ENCODE measurements at regions not wholly inside any gene's neighbourhood (a gene's known extent, or its start where the extent isn't known, plus 50 kb on each side); places are given as distances from the start of the nearest gene placed in this dataset.

DNA sequence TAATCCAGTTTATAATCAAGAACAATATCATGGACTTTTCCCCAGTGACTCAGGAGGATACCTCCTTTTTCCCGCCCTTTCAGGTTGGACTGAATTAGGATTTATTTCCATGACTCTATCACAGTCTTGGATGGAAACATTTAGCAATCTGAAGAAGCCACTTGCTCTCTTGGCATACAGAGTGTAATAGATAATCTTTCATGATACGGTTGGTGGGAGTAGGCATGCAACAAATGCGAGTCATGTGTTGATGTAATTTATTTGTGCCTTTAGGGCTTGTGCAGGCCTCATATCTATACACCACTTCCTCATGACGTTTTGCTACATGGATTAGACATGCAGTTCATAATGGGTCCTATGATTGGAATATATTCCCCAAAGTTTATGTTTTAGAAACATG, 54.2 kb upstream of the MCTP2 start:
- in situ Hi-C loops (cut with MboI; ENCODE audit: low sequenced_read_pairs): no loop called here

DNA sequence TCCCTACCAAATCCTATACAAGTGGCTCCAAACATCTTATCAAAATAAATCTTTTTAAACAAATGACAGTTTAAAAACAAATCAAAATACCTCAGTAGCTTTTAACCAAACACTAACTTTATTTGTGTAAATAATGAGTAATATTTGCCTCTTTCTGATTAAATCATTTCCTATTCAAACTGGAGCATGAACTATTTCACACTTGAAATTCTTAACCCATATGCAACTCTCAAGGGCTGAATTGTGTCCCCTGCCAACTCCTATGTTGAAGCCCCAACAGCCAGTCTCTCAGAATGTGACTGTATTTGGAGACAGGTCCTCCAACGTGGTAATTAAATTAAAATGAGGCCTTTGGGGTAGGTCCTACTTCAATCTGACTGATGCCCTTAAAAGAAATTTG, 55.9 kb upstream of the MCTP2 start:
- in situ Hi-C loops (cut with MboI; ENCODE audit: low sequenced_read_pairs): no loop called here

DNA sequence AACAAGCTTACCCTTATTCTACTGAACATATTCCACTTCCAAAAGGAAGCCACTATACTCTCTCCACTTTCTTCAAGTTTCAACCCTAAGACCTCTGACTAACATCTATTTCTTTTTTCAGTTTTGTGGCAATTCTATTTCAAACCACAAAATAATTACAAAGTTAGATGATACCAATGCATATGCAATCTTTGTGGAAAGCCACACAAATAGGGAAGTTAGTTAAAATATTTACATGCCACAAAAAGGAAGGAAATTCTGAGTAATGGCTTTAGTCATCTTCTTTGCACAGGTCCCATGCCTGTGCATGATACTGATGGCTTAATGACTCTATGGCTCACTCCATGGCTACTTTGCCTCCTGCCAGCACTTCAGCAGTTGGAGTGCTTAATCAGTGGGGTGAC, 57.0 kb upstream of the MCTP2 start:
- in situ Hi-C loops (cut with MboI; ENCODE audit: low sequenced_read_pairs): loop anchor here (25.0 kb wide), 1 partner anchor 413 kb away; no protein-coding TSS in a partner anchor

DNA sequence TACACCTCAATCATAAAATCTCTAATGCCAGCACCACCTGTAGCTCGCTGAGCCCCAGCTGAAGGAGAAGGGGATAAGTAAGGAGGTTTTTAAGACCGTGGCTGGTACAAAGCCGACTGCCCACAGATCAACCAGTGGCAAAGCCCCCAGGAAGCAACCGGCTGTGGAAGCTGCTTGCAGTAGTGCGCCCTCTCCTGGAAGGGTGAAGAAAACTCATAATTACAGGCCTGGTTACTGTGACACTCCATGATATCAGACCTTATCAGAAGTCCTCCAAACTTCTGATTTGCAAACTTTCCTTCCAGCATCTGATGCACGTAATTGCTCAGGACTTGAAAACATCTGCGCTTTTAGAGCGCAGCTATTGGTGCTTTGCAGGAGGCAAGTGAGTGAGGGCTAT, 63.1 kb upstream of the MCTP2 start:
- in situ Hi-C loops (cut with MboI; ENCODE audit: low sequenced_read_pairs): loop anchor here (10.0 to 25.0 kb wide), 2 partner anchors 157 to 419 kb away; no protein-coding TSS in a partner anchor

DNA sequence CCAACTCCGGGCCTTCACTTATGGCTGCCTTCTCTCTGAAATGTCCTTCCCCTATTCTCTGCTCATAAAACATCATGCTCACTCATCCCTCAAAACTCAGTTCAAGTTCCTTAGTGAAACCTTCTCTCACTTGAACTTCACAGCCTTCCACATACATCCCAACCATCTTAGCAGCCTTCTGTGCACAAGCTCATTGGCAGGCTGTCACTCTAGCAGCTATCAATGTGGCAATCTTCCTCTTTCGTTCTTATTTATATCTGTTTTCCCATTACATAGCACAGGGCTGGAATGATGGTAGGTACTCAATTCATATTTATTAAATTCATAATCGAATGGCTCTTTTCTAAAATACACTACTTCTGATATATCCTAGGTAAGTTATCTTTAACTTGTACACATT, 66.4 kb upstream of the MCTP2 start:
- in situ Hi-C loops (cut with MboI; ENCODE audit: low sequenced_read_pairs): loop anchor here (10.0 to 25.0 kb wide), 2 partner anchors 160 to 422 kb away; no protein-coding TSS in a partner anchor

DNA sequence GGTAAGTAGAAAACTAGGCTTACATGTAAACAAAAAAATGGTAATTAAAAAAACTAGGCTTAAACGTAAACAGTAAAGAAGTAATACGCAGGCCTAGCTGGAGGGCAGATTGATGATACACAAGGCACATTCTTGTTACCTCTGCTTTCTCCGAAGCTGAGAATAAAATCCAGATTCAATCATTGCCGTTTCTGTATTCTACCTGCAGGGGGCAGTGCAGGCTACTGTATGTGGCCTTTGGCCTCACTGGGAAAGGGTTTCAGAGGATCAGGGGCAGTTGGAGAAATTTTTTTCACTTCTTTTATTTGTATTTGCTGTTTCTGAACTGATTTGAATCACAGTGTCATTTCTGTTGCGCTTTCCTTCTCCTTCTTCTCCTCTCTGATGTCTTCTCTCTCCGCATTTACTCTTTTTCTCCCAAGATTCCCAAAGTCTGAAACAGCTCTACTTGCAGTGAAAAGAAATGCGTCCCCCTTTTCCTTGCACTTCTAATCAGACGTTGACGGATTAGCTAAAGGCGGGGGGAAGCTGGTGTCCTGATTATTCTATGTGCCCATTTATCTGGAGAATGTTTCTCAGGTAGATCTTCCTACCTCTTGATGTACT, 67.1 kb upstream of the MCTP2 start:
- in situ Hi-C loops (cut with MboI; ENCODE audit: low sequenced_read_pairs): loop anchor here (10.0 to 25.0 kb wide), 2 partner anchors 160 to 423 kb away; no protein-coding TSS in a partner anchor

DNA sequence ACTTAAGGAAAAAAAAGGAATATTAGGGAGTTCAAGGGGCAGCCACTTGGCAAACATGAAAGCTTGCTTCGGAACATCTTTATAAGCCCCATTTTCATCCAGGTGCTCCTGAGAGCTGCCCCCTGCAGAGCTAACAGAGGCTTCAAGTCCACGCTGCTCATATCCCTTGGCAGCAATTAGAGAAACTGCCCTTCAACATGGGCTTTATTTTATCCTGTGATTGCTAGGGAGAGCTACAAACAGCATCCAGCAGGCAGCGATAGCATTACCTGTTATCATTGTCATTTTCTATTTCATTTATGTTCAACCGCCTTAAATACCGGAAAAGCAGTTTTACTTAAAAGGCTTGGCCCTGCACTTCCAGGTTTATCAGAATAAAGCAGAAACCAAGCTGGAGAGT, 68.4 kb upstream of the MCTP2 start:
- in situ Hi-C loops (cut with MboI; ENCODE audit: low sequenced_read_pairs): loop anchor here (10.0 to 25.0 kb wide), 2 partner anchors 162 to 424 kb away; no protein-coding TSS in a partner anchor

DNA sequence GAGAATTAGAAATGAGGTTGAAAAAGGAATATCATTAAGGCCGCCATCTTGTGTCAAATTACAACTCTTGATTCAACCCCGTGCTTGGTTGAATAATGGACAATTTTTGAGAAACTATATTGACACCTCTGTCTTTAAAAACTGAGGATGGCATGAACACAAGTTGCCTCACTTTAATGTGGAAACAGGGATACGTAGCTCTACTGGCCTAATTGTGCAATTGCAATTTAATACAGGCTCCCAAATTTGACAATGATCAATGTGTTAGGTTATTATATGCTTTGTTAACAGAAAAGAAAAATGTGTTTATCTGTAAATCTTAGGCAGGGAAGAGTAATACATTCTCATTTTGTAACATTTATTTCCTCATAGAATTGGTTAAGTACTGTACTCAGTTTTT, 77.1 kb upstream of the MCTP2 start:
- in situ Hi-C loops (cut with MboI; ENCODE audit: low sequenced_read_pairs): loop anchor here (25.0 kb wide), 1 partner anchor 433 kb away; no protein-coding TSS in a partner anchor

DNA sequence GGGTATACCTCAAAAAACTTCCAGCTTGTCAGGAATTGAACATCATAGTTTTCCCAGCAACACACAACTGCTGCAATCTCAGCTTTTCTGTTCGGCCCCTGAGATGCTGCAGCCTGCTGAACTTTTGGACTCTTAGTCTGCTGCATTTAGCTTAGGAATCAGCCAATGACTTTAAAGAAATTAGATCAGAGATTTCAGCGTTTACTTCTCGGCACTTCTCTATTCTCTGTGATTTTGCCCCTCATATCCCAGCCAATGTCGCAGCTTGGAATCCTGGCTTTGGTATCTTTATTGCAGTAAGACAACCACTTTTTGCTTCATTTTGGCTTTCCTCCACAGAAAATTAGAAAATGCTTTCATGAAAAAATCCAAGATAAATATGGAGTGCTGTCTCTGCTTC, 86.3 kb upstream of the MCTP2 start:
- in situ Hi-C loops (cut with MboI; ENCODE audit: low sequenced_read_pairs): no loop called here

DNA sequence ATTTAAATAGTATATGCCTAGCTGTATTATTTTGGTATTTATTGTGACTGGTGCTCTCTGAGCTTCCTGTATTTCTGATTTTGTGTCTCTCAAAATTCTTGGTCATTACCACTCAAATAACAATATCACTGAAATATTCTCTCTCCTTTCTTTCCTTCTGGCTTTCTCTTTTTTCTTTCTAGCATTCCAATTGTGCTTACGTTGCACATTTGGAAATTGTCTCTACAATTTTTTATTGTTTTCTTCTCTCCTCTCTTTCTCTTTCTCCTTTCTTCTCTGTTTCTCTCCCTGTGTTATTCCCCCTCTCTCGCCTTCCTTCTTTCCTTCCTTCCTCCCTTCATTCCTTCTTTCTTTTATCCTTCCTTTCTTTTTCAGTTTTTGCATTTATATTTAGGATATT, 89.6 kb upstream of the MCTP2 start:
- in situ Hi-C loops (cut with MboI; ENCODE audit: low sequenced_read_pairs): no loop called here

DNA sequence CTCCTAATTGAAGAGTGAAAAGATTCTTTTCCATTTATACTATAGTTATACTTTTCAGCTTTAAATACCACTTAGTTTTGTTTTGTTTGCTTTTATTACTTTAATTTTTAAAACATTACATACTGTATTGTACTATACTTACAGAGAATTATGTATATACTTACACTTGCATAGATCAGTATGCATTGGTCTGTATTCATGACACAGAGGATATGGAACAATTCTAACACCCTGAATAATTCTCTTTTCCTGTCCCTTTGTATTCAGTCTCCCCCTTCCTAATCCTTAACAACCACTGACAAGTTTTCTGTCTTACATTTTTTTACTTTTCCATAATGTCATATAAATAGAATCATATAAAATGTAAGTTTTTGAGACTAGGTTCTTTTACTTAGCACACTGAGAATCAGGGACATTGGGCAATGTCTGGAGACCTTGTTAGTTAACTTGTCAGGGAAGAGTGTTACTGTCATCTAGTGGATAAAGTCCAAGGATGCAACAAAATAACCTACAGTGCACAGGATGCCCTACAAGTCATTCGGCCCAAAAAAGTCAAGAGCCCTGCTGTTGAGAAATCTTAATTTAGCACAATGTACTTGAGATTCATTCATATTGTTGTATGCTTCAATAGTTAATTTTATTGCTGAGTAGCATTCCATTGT, 95.7 kb upstream of the MCTP2 start:
- in situ Hi-C loops (cut with MboI; ENCODE audit: low sequenced_read_pairs): no loop called here

DNA sequence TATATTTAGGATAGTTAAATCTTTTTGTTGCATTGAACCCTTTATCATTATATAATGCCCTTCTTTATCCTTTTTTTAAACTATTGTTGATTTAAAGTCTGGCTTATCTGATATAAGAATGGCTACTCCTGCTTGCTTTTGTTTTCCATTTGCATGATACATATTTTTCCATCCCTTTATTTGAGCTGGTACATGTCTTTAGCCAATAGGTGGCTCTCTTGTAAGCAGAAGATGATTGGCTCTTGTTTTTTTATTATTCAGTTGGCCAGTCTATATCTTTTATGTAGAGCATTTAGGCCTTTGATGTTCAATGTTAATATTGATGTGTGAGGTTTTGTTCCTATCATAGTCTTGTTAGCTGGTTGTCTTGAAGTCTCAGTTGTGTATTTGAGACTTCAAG, 99.5 kb upstream of the MCTP2 start:
- in situ Hi-C loops (cut with MboI; ENCODE audit: low sequenced_read_pairs): no loop called here

DNA sequence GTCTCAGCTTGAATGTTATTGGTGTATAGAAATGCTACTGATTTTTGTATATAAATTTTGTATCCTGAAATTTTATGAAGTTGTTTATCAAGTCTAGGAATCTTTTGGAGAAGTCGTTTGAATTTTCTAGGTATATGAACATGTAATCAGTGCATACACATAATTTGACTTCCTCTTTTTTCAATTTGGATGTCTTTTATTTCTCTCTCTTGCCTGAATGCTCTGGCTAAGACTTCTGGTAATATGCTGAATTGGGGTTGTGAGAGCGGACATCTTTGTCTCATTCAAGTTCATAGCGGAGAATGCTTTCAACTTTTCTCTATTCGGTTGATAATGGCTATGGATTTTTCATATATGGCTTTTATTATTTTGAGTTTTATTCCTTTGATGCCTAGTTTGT, 100.9 kb upstream of the MCTP2 start:
- in situ Hi-C loops (cut with MboI; ENCODE audit: low sequenced_read_pairs): no loop called here

DNA sequence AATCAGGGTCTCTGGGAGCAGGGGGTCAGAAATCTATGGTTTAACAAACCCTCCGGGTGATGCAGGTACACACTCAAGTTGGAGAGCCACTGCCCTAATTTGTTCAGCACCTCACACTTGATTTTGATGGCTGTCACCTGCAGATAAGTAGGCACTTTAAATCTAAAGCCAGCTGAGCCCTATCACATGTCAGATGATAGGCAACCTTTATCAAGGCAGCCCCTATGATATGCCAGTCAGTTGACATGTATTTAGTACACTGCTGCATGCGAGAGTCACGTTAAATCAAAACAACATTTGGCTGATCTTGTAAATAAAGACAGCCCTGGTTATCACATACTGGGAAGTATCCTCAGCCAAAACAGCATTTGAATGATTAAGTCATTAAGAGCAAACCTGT, 104.4 kb upstream of the MCTP2 start:
- in situ Hi-C loops (cut with MboI; ENCODE audit: low sequenced_read_pairs): loop anchor here (10.0 kb wide), 1 partner anchor 1092 kb away; no protein-coding TSS in a partner anchor

DNA sequence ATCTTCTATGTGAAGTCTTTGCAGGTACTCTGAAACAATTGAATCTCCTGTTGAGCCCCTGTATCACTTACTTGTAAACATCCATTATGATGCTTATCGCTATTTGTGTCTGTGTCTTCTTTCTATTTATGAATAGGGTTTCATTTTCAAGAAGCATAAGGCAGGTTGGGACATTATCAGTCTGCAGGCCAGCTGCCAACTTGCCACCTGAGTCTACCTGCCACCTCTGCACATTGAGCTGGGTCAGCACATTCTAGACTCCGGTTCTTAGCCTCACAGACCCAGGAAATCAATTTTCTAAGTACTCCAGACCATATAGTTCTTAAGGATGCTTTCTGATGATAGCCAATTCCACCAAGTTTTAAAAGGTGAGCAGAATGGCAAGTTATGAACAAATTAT, 105.7 kb upstream of the MCTP2 start:
- in situ Hi-C loops (cut with MboI; ENCODE audit: low sequenced_read_pairs): loop anchor here (10.0 kb wide), 1 partner anchor 1091 kb away; no protein-coding TSS in a partner anchor

DNA sequence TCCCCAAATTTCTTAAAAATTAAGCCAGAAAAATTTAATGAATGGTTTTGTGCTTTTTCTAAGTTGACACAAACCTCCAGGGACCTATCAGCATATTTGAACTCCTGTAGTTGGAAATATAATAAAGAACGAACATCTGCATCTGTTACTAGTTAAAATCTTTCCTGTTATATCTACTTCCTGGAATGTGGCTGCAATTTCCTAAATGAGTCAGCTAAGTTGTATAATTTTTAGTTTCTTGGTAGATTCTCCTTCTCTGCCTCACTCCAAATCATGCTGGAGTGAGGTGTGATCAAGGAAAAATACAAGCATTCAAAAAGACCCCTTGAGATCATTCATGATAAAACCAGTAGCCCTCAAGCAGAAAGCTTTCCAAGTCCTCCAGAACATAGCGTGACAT, 106.2 kb upstream of the MCTP2 start:
- in situ Hi-C loops (cut with MboI; ENCODE audit: low sequenced_read_pairs): loop anchor here (10.0 kb wide), 1 partner anchor 1090 kb away; no protein-coding TSS in a partner anchor

DNA sequence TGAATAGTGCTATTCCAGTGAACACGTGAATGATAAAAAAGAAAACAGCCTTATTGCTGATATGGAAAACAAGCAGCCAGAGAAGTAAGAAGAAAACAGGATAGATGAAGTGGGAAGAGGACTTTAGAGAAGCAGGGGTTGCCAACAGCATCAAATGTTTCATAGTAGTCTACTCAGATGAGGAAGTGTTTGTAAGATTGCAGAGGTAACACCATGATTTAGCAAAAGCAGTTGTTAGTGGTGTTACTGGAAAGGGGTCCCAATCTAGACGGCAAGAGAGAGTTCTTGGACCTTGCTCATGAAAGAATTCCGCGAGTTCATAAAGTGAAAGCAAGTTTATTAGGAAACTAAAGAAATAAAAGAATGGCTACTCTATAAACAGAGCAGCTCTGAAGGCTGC, 108.8 kb upstream of the MCTP2 start:
- in situ Hi-C loops (cut with MboI; ENCODE audit: low sequenced_read_pairs): loop anchor here (10.0 kb wide), 1 partner anchor 1088 kb away; no protein-coding TSS in a partner anchor

DNA sequence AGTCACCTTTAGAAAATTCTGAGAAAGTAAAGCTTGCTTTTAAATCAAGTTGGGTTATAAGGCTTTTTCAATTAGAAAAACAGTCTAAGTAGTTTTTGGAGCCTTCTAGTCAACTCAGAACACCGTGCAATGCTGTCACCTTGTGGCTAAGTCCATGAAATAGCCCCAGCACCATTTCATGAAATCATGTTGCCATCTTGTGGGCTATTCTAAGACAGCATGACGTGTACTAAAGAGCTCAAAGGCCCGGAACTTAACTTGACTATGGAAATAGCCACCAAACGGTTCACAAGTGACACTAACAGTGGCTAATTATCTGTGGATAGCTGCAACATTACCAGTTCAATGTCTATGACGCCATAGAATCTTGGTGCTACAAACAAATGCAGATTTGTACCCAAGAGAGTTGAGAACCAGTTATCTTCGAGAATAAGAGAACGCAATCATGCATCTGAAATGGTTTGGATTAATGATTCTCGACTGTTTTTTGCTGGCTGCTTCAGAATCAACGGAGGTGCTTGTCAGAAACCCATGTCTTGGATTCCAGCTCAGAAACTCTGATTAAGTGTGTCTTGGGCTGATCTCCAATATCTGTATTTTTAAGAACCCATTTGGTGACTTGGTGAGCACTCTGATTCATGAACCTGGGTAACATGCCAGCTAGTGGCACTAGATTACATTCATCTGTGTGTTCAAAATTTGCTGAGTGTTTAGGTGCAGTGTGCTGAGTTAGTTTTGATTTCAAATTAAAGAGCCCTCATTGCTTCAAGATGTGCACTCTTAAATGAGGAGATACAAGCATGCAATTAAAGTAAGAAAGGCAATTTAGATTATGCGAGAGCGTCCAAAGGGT, 111.2 kb upstream of the MCTP2 start:
- in situ Hi-C loops (cut with MboI; ENCODE audit: low sequenced_read_pairs): loop anchor here (10.0 kb wide), 1 partner anchor 1085 kb away; no protein-coding TSS in a partner anchor

DNA sequence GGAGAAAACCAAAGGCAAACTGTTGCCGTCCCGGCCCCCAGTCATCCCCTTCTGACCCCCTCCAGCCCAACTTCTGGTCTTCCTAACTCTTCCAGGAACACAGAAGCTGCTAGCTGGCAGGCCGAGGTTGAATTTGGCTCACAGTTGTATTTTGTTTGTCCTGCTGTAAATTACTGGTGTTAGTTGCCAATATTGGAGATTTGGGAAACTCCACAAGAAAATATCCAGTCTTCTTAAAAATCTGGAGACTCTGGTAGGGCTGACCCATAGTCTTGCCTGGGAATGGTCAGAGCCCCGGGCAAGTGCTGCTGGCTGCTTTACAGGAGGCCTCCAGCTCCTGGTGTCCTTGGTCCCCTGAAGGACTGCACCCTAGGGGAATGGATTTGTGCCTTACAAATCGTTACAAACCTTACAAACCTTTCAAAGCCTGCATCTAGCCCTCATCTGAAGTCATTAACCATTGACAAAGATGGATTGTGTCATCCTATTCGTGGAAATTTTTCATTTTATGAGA, 112.0 kb upstream of the MCTP2 start:
- in situ Hi-C loops (cut with MboI; ENCODE audit: low sequenced_read_pairs): no loop called here

DNA sequence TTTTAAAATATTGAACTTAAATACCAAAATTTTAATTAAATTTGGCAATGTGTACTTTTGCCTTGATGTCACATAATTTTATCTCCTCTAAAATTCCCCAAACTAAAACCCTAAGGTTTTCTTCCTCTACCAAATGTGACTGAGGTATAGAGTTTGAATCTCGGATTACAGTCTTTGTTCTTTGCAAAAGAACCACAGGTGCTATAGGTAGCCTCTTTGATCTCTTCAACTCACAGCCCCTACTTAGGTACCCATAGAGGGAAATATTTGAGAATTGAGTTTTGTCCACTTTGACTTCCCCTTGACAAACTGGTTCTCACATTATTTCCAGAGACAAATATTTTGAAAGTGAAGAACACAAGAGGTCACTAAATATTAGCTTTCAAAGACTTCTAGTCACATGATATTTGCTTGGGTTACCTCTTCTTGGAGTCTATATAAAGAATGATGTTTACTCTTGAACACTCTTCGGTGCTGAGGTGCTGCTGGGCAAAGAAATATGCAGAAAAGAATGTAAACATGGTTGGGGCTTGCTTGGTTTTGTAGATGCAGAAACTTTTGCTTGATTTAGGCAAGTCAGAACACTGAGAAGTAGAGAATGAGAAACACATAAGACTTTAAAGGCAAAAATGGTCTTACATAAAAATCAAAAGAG, 120.8 kb upstream of the MCTP2 start:
- in situ Hi-C loops (cut with MboI; ENCODE audit: low sequenced_read_pairs): no loop called here
